HG03565 (cell line): ENCODE measurements at regions not wholly inside any gene's neighbourhood (a gene's known extent, or its start where the extent isn't known, plus 50 kb on each side); places are given as distances from the start of the nearest gene placed in this dataset.

ENCODE experiments used
- ATAC-seq: cut with Tn5 transposase; IDR thresholded peaks from one replicate; pipeline ENCODE4 v1.9.1; 2021; ENCODE audit warnings: mild to moderate bottlenecking, moderate library complexity; ENCODE audit not compliant: unreplicated experiment

DNA sequence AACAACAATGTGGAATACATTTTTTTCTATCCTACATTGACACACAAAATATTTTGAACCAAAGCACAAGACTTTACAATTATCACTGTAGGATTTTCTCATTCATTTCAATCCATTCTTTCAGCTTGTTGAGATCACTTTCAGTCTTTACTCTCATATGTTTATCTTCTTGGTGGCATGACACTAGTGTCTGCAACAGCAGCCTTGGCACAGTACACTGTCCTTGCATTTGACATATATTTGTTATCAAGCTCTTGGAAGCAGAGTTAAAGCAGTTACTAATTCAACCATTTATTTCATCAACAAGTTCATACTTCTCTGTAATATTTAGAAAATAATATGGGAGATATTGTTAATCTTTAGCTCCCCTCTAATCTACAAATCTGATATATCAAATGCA, 922.4 kb upstream of the ADGRL2 start:
- ATAC-seq, result no peak

DNA sequence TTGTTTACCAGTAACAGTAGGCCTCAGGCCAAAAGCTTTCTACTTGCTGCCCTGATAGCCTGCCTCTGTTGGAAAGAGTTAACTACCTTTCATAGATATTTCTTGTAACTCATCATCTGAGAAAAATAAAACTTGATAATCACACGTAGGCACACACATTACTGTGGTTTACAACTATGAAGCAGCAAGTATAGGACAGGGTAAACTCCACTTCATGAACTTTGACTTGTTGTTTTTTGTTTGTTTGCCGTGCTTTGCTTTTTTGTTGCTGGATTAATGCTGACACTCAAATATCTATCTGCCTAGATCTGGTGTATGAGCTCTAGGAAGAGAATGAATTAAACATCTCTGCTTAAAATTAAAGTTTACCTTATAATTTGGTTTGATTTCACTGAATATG, 924.7 kb upstream of the ADGRL2 start:
- ATAC-seq, result no peak

DNA sequence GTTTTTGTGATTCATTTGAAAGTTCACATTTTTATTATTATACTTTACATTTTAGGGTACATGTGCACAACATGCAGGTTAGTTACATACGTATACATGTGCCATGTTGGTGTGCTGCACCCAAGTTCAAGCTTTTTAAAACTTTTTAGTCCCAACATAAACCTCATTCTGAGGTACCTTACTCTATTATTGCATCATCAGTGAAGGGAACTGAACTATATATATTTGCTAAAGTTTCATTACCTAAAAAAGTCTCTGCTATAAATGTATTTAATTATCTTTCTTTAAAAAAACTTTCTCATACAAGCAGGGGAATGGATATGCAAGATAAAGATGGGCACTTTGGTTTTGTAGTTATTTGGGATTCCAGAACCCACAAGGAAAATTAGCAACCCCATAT, 931.4 kb upstream of the ADGRL2 start:
- no peak for ATAC-seq

DNA sequence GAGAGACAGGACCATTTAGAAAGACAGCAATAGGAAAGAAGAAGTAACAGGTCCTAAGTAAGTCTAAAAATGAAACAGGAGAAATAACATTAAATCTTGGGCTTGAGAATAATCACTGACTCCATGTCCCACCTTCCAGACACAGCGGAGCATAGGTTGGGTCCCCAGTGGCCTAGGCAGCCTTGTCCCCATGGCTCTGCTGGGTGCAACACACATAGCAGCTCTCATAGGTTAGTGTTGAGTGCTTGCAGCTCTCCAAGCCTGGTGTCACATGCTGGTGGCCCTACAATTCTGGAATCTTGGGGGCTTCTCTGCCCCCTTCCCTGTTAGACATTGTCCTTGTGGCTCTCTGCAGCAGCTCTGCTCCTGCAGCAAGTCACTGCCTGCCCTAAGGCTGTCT, 952.8 kb upstream of the ADGRL2 start:
- ATAC-seq, result no peak

DNA sequence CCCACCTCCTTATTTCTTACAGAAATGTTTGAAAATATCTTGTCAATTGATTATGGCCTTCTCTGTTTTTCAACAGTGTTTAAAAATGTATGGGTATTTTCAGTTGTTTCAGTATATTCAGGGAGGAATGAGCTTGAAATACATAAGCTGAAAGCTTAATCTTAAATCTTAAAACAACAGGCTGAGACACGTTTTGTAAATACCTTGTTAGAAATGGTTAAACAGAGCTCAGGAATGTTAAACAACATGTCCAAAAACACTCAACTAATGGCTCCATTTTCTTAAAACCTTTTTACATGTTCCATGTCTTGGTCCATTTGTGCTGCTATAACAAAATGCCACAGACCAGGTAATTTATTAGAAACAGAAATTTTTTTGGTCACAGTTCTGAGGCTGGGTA, 953.8 kb upstream of the ADGRL2 start:
- ATAC-seq, result no peak

DNA sequence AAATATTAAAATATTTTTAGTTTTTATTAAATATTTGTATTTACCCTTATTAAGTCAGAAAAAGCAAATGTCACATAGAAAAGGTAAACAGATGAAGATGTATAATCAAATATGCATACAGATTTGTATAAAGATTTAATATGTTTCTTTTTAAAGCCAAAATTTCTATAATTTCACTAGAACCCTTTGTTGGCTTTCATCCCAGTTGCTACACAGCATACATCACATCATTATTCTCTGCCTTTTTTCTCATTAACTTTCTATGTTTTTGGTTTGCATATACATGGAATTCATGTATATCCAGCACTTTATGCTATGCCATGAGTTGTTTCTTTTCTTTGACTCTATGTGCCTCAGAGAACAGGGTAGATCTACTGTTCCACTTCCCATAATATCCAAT, 957.9 kb upstream of the ADGRL2 start:
- ATAC-seq, result no peak

DNA sequence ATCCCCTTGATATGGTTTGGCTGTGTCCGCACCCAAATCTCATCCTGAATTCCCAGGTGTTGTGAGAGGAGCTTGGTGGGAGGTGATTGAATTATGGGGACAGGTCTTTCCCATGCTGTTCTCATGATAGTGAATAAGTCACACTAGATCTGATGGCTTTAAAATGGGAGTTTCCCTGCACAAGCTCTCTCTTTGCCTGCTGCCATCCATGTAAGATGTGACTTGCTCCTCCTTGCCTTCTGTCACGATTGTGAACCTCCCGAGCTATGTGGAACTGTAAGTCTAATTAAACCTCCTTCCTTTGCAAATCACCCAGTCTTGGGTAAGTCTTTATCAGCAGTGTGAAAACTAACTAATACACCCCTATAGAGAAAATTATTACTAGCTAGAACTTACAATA, 959.5 kb upstream of the ADGRL2 start:
- ATAC-seq, result no peak

DNA sequence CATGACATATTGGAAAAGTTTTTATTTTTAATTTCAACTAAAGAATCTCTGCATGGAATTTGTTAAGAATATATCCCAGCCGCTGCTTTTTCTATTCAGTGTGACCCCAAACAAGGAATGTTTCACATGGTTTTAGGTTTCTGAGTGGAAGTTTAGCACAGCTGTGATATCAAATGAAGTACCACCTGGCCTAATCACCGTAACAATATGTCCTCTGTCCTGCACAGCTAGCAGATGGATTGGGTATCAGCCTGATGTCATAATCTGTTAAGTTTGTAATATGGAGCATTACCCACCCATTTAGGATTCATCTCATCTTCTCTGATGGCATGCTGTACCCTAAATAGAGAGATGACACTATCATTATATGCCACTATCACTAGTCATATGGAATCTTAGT, 963.7 kb upstream of the ADGRL2 start:
- ATAC-seq, result no peak

DNA sequence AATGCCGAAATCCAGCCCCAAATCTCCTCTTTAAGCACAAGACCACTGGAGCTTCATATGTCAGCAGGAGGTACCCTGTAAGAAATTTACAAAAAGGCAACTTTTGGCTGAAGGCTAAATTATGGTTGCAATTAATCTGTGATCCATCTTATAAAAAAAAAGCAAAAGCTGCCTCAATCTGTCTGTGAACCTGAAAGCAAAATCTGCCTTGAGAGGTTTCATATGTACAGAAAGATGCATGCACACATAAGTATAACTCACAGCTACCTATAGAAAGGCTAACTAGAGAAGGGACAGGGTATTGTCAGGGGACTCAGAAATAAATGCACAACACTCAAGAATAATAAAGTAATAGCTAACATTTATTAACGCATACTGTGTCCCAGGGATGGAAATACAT, 964.2 kb upstream of the ADGRL2 start:
- no peak for ATAC-seq

DNA sequence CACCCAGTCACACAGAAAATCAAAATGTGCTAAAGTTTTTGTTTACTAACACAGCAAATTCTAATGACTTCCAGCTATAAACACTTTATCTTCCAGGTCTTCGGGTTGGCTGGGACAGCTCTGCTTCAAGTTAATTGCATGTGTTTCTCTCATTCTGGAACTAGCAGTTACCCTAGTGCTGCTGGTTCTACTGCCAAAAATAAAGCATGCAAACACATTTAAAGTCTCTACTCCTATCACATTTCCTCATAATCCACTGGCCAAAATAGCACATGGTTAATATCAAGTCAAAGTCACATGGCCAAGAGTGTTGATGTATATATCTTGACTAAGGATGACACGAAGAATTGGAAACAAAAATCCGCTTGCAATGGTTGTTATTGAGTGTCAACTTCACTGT, 973.1 kb upstream of the ADGRL2 start:
- ATAC-seq, result no peak

DNA sequence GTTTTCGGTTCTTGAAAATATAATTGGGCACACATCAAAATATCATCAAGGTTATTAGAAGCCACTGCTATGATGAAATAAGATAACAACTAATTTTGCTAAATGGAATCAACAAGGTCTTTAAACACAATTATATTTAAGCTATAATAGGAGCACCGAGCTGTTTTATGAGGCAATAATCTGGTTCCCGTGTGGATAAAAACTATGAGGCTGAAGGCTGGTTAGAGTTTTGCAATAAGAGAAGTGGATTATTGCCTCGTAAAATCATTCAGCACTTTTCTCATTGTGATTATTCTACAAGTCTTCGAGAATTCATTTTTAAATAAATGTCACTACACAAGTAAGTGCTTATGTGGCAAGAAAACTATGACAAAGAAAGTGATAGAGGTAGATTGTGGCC, 975.7 kb upstream of the ADGRL2 start:
- no peak for ATAC-seq

DNA sequence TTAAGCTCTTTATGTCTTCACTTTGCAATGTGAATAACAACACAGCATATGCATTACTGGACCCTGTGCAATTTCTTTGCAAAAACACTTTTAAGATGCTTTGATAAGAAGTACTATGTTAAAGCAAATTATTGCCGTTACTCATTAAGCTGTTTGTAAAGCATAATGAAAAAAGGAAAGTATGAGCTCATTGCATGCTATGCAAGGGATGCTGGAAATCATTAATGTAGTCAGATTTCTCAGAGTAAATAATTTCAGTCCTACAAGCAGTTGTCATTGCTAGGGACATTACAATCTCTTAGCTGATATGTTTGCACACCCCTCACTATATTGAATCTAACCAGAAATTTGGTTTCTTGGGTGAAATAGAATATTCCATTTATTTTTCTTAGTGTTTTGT, 982.5 kb upstream of the ADGRL2 start:
- no peak for ATAC-seq

DNA sequence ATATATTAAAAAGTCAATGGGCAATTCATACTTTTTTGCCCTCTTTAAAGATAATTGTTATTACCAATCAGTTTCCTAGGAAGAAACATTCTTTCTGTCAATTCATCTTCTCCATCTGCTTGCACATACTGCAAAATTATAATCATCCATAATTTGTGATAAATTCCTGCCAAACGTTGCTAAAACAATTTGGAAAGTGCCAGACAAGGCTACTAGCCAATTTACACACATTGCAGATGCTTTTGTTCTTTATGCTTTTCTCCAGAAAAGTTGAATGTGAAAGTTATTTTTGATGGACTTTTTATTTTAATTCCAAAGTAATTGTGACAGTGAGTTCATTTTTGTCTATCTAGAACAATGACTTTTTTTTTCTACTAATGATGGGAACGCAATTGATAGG, 992.8 kb upstream of the ADGRL2 start:
- ATAC-seq, result no peak

DNA sequence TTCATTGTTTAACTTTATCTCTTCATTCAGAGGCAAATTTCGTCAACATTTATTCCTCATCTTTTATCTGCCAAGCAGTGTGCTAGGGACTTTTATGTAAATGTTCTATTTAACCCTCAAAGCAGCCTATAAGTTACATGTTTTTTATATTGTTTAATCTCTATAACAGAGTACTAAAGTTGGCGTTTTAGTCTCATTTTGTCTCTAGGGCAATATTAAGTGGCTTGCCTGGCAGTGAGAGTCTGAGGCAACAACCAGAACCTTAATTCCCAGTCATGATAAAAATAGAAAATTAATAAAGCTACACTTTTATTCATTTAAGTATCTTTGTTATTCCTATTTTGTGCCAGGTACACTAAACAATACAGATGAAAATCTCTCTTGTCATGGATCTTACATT, 994.3 kb upstream of the ADGRL2 start:
- no peak for ATAC-seq

DNA sequence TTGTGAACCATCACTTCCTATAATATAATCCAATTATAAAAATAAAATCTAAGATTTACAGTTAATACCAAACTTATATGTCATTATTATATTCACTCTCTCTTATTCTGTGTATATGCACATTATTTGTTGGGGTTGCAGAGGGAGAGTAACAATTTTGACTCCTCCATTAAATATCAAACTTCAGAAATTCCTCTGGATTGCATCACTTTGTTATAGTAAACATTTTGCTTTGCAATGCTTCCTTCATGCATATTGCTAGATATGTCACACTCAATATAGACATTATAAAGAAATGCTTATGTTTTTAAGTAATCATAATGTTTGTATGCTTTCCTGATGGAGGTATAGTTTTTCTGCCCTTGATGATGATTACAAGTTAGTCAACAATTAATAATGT, 999.0 kb upstream of the ADGRL2 start:
- no peak for ATAC-seq

DNA sequence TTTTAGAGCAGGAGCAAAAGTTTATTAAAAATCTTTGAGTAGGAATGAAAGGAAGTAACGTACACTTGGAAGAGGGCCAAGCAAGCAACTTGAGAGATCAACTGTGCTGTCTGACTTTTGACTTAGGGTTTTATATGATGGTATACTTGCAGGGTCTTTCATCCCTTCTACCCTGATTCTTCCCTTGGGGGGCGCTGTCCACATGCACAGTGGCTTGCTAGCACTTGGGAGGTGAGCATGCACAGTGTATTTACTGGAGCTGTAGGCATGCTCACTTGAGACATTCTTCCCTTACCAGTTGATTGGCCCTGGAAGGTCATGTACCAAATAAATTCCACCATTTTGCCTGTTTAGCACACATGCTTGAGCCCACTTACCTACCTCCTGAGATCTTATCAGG, 1001.3 kb upstream of the ADGRL2 start:
- ATAC-seq, result no peak

DNA sequence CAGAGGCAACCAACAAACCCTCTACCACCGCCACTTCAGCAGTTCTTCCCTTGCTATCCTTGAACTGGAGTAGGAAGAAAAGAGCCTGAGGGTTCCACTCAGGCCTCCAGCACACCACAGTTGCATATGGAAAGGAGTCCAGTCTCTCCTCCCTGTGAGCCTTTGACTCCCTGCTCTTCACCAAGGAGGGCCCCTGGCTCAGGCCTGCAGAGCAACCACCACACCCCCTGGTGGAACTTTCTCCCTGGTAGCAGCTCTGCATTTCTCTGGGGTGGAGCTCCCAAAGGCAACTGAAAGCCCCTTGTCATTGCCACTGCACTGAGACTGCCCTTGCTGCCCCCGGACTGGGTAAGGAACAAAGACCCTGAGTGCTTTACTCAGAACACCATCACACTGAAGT, 1021.5 kb upstream of the ADGRL2 start:
- no peak for ATAC-seq

DNA sequence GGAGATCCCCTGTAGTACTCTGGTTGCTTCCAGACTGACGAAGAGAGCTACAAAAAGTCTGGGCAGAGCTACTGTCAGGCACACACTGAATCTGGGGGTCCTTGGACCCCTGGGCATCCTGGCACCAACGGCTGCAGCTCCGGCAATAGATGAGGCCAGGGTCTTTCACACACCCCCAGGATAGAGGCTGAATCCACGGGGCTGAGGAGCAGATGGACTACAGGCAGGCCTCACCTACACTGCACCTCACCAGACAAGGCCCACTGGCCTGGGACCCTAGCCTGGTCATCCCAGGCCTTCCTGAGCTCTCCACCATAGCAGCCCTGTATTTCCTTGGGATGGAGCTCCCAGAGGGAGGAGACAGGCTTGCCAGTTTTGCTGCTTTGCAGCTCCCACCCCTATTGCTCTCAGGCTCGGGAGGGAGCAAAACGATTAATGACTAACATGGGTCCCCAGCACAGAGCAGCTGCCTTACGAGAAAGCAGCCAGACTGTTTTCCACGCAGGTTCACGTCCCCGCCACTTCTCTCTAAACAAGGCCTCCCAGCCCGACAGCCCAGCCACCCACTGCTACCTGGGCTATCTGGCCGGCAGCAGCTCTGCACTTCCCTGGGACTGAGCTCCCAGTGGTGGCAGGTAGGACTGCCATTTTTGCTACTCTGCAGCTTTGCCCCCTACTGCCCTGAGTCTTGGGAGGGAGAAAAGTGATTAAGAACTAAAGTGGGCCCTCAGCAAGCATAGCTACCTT, 1022.5 kb upstream of the ADGRL2 start:
- no peak for ATAC-seq

DNA sequence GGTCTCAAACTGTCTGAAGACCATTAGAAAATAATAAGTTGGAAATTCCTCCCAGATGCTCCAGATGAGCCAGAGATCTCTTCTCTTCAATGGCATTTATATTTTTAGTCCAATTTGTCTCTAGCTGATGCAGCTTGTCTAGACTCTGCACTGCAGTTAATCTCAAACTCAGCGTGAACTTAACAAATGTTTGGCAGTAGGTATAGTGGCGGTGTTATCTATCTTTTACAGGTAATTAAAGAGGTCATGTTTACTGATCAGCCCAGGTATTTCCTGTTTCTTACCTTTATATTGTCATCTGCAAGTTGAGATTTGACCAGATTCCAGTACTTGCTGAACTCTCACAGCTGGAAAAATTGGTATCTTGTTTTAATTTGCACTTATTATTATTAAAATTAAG, 1024.5 kb upstream of the ADGRL2 start:
- ATAC-seq, result no peak

DNA sequence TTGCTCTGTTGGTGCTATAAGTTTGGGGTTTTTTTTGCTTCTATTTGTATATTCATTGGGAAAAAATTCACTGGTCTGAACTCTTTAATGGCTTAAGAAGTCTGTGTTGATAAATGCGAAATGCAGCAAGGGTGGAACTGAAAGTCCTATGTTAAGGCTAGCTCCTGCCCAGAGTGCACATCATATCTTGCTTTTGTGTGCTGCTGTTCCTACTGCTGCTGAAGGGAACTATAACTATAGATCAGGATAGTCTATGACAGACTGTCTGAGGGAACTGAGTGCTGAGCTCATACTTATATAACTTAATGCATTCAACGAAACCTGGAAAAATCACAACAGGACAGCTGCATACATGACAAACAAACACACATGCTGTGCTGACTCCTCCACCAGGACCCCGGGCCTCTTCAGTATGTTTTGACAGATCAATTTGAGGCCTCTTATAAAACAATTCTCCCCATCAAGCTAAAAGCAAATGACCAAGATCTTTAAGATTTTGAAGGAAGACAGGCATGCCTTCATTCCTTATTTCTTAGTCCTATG, 1031.5 kb upstream of the ADGRL2 start:
- no peak for ATAC-seq

DNA sequence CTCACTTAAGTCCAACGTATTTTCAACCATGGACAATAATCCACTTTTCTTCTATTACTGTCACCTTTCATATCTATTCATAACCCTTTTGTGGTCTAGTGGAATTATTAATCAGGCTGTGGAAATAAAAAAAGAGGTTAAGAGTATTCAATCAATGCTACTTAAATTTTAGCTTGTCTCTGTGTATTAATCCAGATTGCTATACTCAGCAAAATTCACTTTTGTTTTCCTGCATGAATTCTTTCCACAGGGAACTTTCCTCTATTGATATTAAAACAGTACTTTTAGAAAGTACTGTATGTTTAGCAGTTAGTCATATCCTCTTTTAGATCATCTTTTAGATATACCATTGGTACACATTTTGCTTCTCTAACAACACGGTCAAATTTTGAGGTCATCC, 1033.0 kb upstream of the ADGRL2 start:
- no peak for ATAC-seq

DNA sequence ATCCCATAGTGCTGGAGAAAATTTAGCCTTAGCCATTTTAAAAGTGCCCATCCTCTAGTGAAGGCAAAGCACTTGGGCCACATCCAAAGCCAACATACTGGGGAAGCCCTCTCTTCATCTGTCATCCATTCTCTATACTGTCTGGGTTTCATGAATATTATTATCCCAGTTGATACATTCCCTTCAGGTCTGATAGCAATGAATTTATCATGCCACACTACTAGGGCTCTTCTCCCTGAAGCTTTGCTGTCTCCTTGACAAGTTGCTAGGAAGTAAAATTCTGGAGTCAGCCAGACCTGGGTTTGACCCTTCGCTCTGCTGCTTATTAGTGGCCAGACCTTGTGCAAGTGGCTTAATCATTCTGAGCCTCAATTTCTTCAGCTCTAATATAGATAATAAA, 1041.4 kb upstream of the ADGRL2 start:
- ATAC-seq, result no peak

DNA sequence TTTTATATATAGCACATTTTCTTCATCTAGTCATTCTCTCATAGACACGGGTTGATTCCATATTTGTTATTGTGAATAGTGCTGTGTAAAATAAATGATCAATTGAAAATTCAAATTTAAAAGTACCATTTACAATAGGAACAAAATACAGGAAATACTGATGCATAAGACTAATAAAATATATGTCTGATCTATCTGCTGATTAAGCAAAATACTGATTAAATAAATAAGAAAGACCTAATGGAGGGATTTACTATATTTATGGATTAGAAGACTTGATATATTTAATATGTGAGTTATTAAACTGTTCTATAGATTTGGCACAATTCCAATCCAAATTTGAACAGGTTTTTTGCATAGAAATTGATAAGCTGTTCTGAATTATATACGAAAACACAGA, 1044.8 kb upstream of the ADGRL2 start:
- no peak for ATAC-seq
